ENCODE measurements at regions not wholly inside any gene's neighbourhood (a gene's known extent, or its start where the extent isn't known, plus 50 kb on each side); places are given as distances from the start of the nearest gene placed in this dataset.

DNA sequence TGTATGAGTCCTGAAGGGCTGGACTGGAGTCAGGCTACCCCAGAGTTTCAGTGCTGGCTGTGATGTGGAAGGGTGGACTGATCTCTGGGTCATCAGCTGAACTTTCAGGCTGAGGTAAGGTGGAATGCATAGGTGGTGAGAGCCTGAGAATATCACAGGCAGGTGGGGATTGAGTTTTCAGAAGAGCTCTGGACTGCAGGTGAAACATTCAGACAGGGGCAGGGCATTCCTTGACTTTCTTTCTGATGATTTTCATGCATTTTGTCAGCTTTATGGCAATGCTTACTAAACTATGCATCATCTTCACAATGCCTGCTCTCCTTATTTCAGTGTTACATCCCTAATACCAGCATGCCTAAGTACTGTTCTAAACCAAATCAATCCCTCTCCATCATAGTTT lies 755.0 kb downstream of the KCNA4 start:
- no peak for TF ChIP-seq CTCF (IDR thresholded peaks at IDR 0.05; ENCODE audit: insufficient read depth, low read length)
- TF ChIP-seq POLR2AphosphoS5 (IDR thresholded peaks at IDR 0.05; ENCODE audit: low read depth) = no peak
- TF ChIP-seq GABPA (IDR thresholded peaks at IDR 0.05; ENCODE audit: low read depth) = no peak
- TF ChIP-seq REST (IDR thresholded peaks at IDR 0.05; ENCODE audit: insufficient replicate concordance, low read depth) = no peak

Measured in HL-60 (cell line).